ENCODE measurements at regions not wholly inside any gene's neighbourhood (a gene's known extent, or its start where the extent isn't known, plus 50 kb on each side); places are given as distances from the start of the nearest gene placed in this dataset.

DNA sequence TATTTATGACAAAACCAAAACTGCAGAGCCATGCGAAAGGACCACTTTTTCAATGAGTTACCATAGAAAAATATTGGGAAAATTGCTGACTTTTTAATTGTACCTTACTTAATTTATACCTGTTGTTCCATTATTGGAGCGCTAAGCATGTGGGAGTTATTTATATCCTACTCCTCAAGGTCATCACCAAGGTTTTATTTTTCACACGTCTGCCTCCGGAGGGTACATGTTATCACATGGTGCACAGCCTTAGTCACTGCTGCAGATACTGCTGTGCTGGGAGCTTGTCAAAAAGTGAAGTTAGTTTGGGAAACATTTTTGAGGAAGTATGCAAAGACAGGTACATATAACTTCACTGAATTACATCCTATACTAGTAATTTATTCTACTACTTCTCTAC is 1444.3 kb downstream of the AACS start:
- DNase-seq (ENCODE audit: low spot score in 2 of 2) (no peak), ATAC-seq (no peak)
- no peak overlapping the region for H3K27ac Mint-ChIP-seq
- H3K36me3 Mint-ChIP-seq, result no peaks in the 10 kb centered on the region
- H3K9me3 Mint-ChIP-seq, result peaks cover 6% of the 10 kb centered on the region
- H3K4me1 Mint-ChIP-seq, result no peaks in the 10 kb centered on the region
- H3K4me3 Mint-ChIP-seq, result no peak overlapping the region

DNA sequence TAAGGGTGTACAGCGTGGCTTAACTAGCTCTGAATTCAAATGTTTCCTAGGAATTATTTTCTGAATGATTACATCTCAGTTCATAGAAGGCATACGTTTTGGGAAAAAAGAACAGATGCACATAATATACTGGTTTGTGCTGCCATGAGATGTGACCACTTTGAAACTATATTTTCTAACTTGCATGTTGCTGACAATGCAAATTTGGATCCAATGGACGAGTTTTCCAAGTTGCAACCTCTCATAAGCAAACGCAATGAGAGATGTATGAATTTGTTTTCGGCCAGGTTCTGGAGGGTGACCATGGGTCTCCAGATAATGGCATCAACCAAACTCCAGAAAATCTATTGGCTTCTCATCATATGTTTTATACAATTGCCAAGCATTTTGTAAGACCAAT is 1445.4 kb downstream of the AACS start:
- no peaks in the 10 kb centered on the region for H3K36me3 Mint-ChIP-seq
- no peak overlapping the region for H3K27ac Mint-ChIP-seq
- H3K9me3 Mint-ChIP-seq, result peaks cover 3% of the 10 kb centered on the region
- no peak for ATAC-seq
- no peak overlapping the region for H3K4me3 Mint-ChIP-seq
- H3K4me1 Mint-ChIP-seq, result no peaks in the 10 kb centered on the region
- DNase-seq (ENCODE audit: low spot score in 2 of 2), result no peak

DNA sequence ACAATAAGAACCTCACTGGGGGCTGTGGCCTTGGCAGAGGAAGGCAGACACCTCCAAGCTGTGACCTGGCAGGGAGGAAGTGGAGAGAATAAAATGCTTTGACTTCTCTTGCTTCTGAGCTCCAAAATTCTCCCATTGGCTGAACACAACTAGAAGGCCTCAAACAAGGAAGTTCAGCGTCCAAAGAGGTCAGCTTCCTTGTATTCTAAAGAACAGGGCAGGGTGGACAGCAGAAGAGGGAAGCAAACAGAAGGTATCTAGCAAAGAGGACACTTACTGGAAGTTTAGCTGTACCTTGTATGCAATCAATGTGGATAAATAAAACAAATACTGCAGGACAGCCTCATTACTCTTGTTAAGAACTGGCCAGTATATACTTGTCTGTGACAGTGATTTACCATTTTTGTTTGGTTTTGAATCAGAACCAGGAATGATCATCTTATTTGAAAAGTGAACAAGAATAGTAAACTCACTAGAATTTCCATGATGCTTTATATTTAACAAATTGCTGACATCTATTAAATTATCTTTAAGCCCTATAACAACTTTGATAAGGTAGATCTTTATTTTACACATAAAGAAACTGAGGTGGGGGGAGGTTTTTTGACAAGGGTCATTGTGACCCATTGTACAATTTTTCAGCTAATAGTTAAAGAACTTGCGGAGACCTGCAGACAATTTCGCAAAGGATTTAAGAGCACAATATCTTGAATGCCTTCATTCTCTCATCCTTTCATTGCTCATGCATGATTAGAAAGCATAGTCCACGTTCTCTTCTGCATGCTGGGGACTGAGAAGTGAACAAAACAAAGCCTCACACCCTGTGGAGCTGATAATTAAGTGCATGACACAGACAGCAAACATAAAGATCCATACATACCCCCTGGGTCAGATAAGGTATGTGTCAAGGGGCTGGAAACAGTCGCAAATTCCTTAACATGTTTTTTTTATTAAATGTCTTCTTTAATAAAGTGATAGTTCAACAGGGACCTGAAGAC is 1448.0 kb downstream of the AACS start:
- Mint-ChIP-seq H3K4me1 (no peaks in the 10 kb centered on the region), H3K27ac (no peak overlapping the region), H3K36me3 (no peaks in the 10 kb centered on the region), H3K9me3 (peaks cover 2% of the 10 kb centered on the region), H3K4me3 (no peak overlapping the region)
- ATAC-seq (no peak), DNase-seq (ENCODE audit: low spot score in 2 of 2) (no peak)

DNA sequence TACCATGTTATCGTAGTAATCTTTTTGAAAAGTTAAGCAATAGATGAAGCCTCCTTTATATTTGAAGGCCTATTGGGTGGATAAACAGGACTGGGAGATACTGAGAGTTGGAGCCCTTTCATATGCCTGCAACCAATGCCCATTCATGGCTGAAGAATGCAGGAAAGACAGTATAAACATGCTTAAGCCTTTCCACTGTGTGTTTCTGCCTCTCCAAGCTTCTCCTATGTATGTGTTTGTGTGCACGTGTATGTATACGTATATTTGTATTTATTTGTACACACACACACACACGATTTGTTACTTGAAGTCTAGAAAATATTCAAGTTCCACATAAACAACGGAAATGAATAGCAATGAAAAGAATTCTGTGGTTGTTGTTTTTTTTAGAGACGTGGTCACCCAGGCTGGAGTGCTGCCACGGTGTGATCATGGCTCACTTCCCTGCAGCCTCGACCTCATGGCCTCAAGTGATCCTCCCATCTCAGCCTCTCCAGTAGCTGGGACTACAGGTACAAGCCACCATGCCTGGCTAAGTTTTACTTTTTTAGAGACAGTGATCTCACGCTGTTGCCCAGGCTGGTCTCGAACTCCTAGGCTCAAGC is 1453.5 kb downstream of the AACS start:
- H3K9me3 Mint-ChIP-seq, result peaks cover 2% of the 10 kb centered on the region
- no peaks in the 10 kb centered on the region for H3K4me1 Mint-ChIP-seq
- no peak overlapping the region for H3K4me3 Mint-ChIP-seq
- ATAC-seq, result no peak
- H3K36me3 Mint-ChIP-seq, result no peaks in the 10 kb centered on the region
- no peak for DNase-seq (ENCODE audit: low spot score in 2 of 2)
- no peak overlapping the region for H3K27ac Mint-ChIP-seq

DNA sequence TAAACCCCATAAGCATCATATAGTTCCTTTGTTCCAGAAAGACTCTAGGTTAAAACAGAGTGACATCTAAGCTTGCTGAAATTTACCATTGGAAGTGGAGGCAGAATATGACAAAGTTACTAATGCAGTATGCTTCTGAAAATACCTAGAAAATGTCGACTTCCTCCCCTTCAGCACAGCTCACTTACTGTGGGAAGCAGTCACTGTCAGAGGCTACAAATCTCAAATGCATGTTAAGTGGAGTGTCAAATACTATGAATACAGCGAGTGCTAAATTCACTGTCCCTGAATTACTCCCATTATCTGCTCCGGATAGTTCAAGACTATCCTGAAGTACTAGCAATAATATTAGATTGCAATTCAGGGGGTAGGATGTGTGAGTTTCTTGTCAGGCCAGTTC is 1454.6 kb downstream of the AACS start:
- H3K4me1 Mint-ChIP-seq, result no peaks in the 10 kb centered on the region
- no peak for DNase-seq (ENCODE audit: low spot score in 2 of 2)
- H3K27ac Mint-ChIP-seq, result no peak overlapping the region
- H3K9me3 Mint-ChIP-seq, result peaks cover 2% of the 10 kb centered on the region
- no peak overlapping the region for H3K4me3 Mint-ChIP-seq
- no peak for ATAC-seq
- no peaks in the 10 kb centered on the region for H3K36me3 Mint-ChIP-seq

DNA sequence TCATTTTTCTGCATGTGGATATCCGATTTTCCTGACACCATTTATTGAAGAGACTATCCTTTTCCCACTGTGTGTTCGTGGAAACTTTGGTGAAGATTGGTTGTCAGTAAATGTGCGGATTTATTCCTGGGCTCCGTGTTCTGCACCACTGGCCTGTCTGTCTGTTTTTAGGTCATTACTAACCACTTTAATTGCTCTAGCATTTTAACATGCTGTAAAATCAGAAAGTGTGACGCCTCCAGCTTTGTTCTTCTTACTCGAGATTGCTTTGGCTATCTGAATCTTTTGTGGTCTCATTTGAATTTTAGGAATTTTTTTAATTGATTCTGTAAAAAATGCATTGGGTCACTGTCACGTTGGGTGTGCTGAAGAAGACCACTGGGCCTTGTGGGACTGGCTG is 1458.7 kb downstream of the AACS start:
- no peaks in the 10 kb centered on the region for H3K4me1 Mint-ChIP-seq
- no peak for ATAC-seq
- DNase-seq (ENCODE audit: low spot score in 2 of 2), result no peak
- H3K27ac Mint-ChIP-seq, result no peak overlapping the region
- H3K4me3 Mint-ChIP-seq, result no peak overlapping the region
- H3K9me3 Mint-ChIP-seq, result no peaks in the 10 kb centered on the region
- H3K36me3 Mint-ChIP-seq, result no peaks in the 10 kb centered on the region

DNA sequence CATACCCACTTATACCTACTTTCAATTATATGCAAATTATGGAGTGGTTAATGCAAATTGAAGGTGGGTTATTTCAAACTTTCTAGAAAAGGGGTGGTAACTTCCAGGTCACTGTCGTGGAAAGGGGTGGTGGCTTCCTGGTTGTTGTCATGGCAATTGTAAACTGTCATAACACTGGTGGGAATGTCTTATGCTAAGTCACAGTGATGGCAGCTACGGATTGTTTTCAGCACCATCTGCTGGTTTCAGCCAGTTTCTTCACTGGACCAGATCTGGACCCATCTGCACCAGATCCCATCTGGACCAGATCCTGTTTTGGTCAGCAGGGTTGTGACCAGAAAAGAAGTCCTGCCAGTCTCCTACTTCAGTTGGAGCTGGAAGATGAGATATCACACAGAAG is 1469.3 kb downstream of the AACS start:
- no peak for DNase-seq (ENCODE audit: low spot score in 2 of 2)
- no peak for ATAC-seq
- H3K4me1 Mint-ChIP-seq, result no peaks in the 10 kb centered on the region
- H3K9me3 Mint-ChIP-seq, result no peaks in the 10 kb centered on the region
- H3K27ac Mint-ChIP-seq, result no peak overlapping the region
- no peaks in the 10 kb centered on the region for H3K36me3 Mint-ChIP-seq
- no peak overlapping the region for H3K4me3 Mint-ChIP-seq

DNA sequence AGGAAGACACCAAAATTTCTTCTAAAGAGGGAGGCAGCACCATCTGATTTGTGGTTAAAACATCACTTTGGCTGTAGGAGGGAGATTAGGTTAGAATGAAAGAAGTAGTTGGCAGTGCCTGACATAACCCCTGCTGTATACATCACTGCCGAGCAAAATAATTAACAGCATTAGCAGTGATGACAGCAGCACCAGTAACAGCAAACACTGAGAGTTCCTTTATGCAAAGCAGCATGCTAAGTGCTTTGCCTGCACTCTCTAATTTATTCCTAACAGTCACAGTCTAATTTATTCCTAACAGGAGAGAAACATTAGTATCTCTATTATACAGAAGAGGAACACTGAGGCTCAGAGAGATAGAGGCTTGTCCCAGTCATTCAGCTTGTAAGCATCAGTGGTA is 1469.7 kb downstream of the AACS start:
- no peak for ATAC-seq
- Mint-ChIP-seq H3K36me3 (no peaks in the 10 kb centered on the region), H3K4me3 (no peak overlapping the region), H3K9me3 (no peaks in the 10 kb centered on the region), H3K27ac (no peak overlapping the region), H3K4me1 (no peaks in the 10 kb centered on the region)
- no peak for DNase-seq (ENCODE audit: low spot score in 2 of 2)

DNA sequence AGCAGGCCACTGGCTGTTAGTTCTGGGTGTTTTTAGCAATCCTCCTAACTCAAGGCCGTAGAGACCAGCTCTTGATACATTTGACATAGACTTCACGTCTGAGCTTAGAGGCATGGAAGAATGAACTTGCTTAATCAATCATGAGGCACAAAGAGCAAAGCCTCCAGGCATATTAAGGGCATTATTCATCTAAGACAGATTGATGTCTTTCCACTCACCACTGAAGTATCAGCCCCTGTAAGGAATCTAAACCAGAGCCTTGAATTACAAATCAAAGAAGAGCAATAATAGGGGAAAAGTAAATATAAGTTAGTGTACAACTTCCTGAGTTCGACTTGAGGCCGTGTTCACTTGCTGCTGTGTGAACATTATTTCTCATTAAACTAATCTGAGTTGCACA is 1470.7 kb downstream of the AACS start:
- Mint-ChIP-seq H3K27ac (no peak overlapping the region), H3K36me3 (no peaks in the 10 kb centered on the region), H3K9me3 (no peaks in the 10 kb centered on the region), H3K4me1 (no peaks in the 10 kb centered on the region), H3K4me3 (no peak overlapping the region)
- DNase-seq (ENCODE audit: low spot score in 2 of 2), result no peak
- ATAC-seq, result no peak

DNA sequence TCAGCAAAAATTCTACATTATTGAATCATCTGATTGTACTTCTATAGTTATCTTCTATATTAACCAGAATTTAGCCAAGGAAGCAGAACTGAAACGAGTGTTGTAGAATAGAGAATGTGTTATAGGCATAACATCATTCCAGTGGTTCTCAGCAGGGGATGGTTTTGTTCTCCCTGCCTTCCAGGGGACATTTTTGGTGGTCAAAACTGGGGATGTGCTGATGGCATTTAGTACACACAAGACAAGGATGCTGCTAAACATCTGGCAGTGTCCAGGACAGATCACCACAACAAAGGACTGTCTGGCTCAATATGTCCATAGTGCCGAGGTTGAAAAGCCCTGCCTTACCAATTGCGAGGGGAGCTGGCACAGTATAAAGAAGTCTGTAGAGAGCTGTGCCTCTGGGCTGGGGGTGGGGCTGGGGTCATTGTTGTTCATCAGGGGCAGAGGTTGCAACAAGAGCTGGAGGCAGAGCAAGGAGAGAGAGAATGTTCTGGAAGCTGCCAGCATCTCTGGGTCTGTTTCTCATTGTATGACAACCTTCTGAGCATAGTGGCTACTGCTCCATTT is 1472.8 kb downstream of the AACS start:
- ATAC-seq (no peak), DNase-seq (ENCODE audit: low spot score in 2 of 2) (no peak)
- no peaks in the 10 kb centered on the region for H3K9me3 Mint-ChIP-seq
- H3K36me3 Mint-ChIP-seq, result no peaks in the 10 kb centered on the region
- H3K4me3 Mint-ChIP-seq, result no peak overlapping the region
- no peaks in the 10 kb centered on the region for H3K4me1 Mint-ChIP-seq
- H3K27ac Mint-ChIP-seq, result no peak overlapping the region

DNA sequence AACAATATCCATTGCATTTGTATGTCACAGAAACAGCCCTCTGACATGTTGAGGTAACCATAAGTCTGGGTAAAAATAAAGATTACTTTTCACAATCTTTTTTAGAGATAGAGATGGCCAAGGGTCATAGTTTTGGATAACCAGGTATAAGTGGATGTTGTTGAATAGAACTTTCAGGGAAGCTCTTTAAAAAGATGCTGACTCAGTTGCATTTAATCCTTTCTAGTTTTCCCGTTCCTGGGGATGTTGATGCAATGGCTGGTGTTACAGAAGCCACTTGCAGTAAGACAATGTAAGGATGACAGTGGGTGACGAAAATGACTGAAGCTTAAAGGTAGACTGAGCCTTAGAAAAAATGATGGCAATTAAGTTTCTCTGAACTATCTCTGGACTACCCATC is 1473.7 kb downstream of the AACS start:
- Mint-ChIP-seq H3K4me1 (no peaks in the 10 kb centered on the region), H3K36me3 (no peaks in the 10 kb centered on the region), H3K9me3 (no peaks in the 10 kb centered on the region), H3K27ac (no peak overlapping the region), H3K4me3 (no peak overlapping the region)
- ATAC-seq (no peak), DNase-seq (ENCODE audit: low spot score in 2 of 2) (no peak)

DNA sequence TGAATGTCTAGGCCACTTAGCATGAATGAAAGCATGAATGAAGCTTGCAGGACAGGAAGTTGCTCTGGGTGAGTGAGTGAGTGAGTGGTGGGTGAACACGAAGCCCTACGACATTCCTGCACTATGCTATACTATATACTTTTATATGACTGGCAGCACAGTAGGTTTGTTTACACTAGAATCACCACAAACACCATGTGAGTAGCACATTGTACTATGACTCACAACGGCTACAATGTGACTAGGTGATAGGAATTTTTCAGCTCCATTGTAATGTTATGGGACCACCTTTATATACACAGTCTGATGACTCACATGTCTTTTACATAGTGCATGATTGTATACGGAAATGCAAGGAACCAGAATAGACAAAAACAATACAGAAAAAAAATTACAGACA is 1480.2 kb downstream of the AACS start:
- no peak for DNase-seq (ENCODE audit: low spot score in 2 of 2)
- Mint-ChIP-seq H3K4me3 (no peak overlapping the region), H3K27ac (no peak overlapping the region), H3K4me1 (no peaks in the 10 kb centered on the region), H3K9me3 (no peaks in the 10 kb centered on the region), H3K36me3 (no peaks in the 10 kb centered on the region)
- ATAC-seq, result no peak

DNA sequence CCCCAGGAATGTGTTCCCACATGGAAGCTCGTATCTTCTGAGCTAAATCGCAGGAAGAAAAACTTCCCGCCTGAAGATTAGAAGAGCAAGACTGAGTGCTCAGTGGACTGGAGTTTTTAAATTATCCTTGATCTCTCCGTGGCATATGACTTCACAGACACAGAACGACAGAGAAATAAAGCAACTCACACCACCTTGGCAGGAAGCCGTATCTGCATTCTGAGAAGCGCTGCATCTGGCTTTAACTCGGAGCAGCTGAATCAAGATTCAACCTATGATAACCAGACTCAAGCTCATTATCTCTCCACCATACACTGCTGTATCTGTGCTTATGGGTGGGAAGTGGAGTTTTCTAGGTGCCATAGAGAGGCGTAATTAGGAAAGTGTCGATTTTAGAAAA is 1482.7 kb downstream of the AACS start:
- no peaks in the 10 kb centered on the region for H3K36me3 Mint-ChIP-seq
- ATAC-seq, result no peak
- H3K9me3 Mint-ChIP-seq, result no peaks in the 10 kb centered on the region
- no peak for DNase-seq (ENCODE audit: low spot score in 2 of 2)
- no peak overlapping the region for H3K4me3 Mint-ChIP-seq
- H3K4me1 Mint-ChIP-seq, result no peaks in the 10 kb centered on the region
- no peak overlapping the region for H3K27ac Mint-ChIP-seq

DNA sequence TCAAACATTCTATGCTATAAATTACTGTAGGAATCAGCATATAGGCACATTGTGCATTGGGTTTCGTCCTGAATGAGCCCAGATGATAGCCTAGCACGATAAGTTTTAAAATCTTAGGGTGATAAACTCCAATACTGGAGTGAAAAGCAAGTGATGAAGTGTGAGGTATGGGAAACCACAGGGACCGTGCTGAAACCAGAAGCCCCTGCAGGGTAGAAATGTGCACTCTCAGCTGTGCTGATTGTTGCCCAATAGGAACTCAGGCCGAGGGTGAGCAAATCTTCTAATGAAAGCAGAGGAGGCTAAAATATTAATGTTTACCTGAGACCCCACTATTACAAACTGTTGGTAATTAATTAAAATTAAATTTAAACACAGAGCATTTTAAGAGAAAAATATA is 1486.6 kb downstream of the AACS start:
- no peak for ATAC-seq
- no peaks in the 10 kb centered on the region for H3K9me3 Mint-ChIP-seq
- H3K27ac Mint-ChIP-seq, result no peak overlapping the region
- no peak for DNase-seq (ENCODE audit: low spot score in 2 of 2)
- no peaks in the 10 kb centered on the region for H3K36me3 Mint-ChIP-seq
- no peak overlapping the region for H3K4me3 Mint-ChIP-seq
- no peaks in the 10 kb centered on the region for H3K4me1 Mint-ChIP-seq

DNA sequence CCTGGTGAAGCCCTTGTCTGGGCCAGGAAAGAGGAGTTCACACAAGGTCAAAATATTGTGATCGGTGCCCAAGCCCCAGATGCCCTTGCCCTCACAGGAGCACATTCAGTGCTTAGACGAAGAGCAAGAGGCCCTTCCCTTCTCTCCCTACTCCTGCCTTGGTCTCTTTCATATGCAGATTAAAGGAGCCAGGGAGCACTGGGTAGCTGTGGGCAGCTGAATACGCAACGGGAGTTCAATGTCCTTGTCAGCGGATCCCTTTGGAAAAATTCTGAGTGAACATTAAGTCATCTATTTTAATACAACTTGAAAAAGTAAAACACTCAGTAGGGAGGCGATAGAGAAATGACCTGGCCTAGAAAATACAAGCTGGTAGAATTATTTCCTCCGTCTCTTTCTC is 1489.4 kb downstream of the AACS start:
- no peaks in the 10 kb centered on the region for H3K9me3 Mint-ChIP-seq
- H3K4me3 Mint-ChIP-seq, result no peak overlapping the region

DNA sequence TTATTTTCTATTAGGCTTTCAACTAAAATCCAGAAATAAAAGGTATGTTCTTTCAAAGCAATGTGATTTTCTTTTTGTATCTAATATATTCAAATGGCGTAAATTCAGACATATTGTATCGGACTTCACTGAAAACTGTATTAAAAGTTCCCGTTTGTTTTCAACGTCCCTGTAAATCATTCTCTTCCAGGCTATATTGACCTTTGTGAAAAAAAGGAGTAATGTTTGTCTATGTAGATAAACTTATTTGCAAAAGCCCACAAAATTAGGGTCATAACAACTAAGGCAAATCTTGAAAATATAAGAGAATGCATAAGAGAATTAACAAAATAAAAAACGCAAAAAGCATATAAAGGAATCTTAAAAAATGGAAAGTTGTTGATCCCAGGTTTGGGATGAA is 1492.4 kb downstream of the AACS start:
- Mint-ChIP-seq H3K4me3 (no peak overlapping the region), H3K4me1 (no peaks in the 10 kb centered on the region), H3K27ac (no peak overlapping the region), H3K9me3 (no peaks in the 10 kb centered on the region), H3K36me3 (no peaks in the 10 kb centered on the region)
- ATAC-seq, result no peak
- DNase-seq (ENCODE audit: low spot score in 2 of 2), result no peak

More for the DNA sequence above, 1489.4 kb downstream of the AACS start:
- H3K4me1 Mint-ChIP-seq, result no peaks in the 10 kb centered on the region
- no peaks in the 10 kb centered on the region for H3K36me3 Mint-ChIP-seq
- H3K27ac Mint-ChIP-seq, result no peak overlapping the region
- ATAC-seq (no peak), DNase-seq (ENCODE audit: low spot score in 2 of 2) (no peak)

Measured in stimulated activated effector memory CD8-positive, alpha-beta T cell treated with anti-CD3 and anti-CD28 coated beads, Interleukin-12 subunit alpha, Interleukin-12 subunit beta, amount 100 ng/mL, for 72 hours (primary cell).